ENCODE measurements at regions not wholly inside any gene's neighbourhood (a gene's known extent, or its start where the extent isn't known, plus 50 kb on each side); places are given as distances from the start of the nearest gene placed in this dataset.

DNA sequence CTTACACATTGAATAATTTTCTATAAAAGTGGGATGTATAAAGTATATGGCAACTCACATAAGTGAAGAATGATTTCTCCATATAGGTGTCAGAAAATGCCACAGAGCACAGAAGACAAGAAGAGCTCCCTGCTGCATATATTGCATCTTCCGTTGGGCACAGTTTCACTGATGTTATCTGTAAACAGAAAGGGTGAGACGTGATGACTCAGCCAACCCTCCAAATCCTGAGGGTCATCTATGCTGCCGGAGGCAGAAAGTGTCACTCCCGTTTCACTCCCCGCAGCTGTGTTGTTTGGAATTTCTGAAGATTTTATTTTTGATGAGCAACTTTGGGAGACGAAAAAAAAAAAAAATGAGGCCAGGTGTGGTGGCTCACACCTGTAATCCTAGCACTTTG is 644.1 kb downstream of the C6orf118 start:
- CTCF ChIA-PET: no interaction called here
- BruUV-seq (replicated peaks): no TSS peak
- Histone ChIP-seq H3K36me3 (ENCODE audit: control insufficient read depth, insufficient read depth, low read length) (no peaks in the 10 kb centered on the region), H2BK15ac (ENCODE audit: low read depth, low read length) (no peak overlapping the region), H2AK5ac (ENCODE audit: low read depth, low read length) (no peak overlapping the region), H3K9ac (ENCODE audit: low read depth, low read length) (no peak overlapping the region), H2BK5ac (ENCODE audit: low read depth, low read length, poor library complexity, severe bottlenecking) (no peak overlapping the region), H3K18ac (ENCODE audit: low read depth, low read length) (no peak overlapping the region), H3K14ac (replicated peaks; ENCODE audit: low read depth, low read length) (no peak overlapping the region), H4K91ac (ENCODE audit: insufficient read depth, low read depth, low read length) (no peak overlapping the region), H3K9me1 (ENCODE audit: insufficient read depth, low read length) (no peaks in the 10 kb centered on the region), H3K79me1 (ENCODE audit: low read depth in 1 of 2, low read length in 2 of 2) (no peaks in the 10 kb centered on the region), H3K4me2 (ENCODE audit: low read depth, low read length) (no peak overlapping the region), H3K4me1 (ENCODE audit: control insufficient read depth, insufficient read depth, low read length) (no peaks in the 10 kb centered on the region), H3K9me3 (ENCODE audit: control insufficient read depth, insufficient read depth, low read length) (peaks cover 11% of the 10 kb centered on the region), H3K4me3 (ENCODE audit: insufficient read depth, low read depth, low read length) (no peak overlapping the region), H4K20me1 (ENCODE audit: insufficient read depth, low read length) (no peaks in the 10 kb centered on the region), H2AFZ (replicated peaks; ENCODE audit: low read length, poor library complexity) (no peak overlapping the region), H4K5ac (ENCODE audit: low read depth, low read length) (no peak overlapping the region), H3K56ac (ENCODE audit: extremely low read depth, insufficient read depth, low read length) (no peak overlapping the region), H2BK120ac (ENCODE audit: low read depth, low read length) (no peak overlapping the region), H3K23ac (ENCODE audit: low read depth, low read length) (no peak overlapping the region), H4K8ac (ENCODE audit: low read depth in 2 of 2, low read length in 2 of 2) (no peak overlapping the region), H3K4ac (ENCODE audit: low read depth, low read length) (no peak overlapping the region), H3K27ac (ENCODE audit: insufficient read depth, low read length) (no peak overlapping the region), H2AK9ac (replicated peaks; ENCODE audit: low read depth, low read length, poor library complexity) (no peak overlapping the region), H2BK20ac (ENCODE audit: low read depth, low read length) (no peak overlapping the region), H3K27me3 (ENCODE audit: control insufficient read depth, insufficient read depth, low read length) (no peaks in the 10 kb centered on the region)
- TF ChIP-seq BHLHE40 (IDR thresholded peaks at IDR 0.05; ENCODE audit: low read depth, low read length) (no peak), CEBPB (IDR thresholded peaks at IDR 0.05; ENCODE audit: low read depth, low read length) (no peak), SMC3 (IDR thresholded peaks at IDR 0.05; ENCODE audit: low read depth, low read length) (no peak), RFX5 (IDR thresholded peaks at IDR 0.05; ENCODE audit: low read depth, low read length) (no peak), NFE2L2 (IDR thresholded peaks at IDR 0.05; ENCODE audit: low read depth, low read length) (no peak), RCOR1 (IDR thresholded peaks at IDR 0.05; ENCODE audit: insufficient replicate concordance, low read length) (no peak), RAD21 (IDR thresholded peaks at IDR 0.05; ENCODE audit: low read length) (no peak), MAZ (IDR thresholded peaks at IDR 0.05; ENCODE audit: borderline replicate concordance, low read depth, low read length) (no peak), CHD1 (IDR thresholded peaks at IDR 0.05; ENCODE audit: low read depth, low read length) (no peak), MXI1 (IDR thresholded peaks at IDR 0.05; ENCODE audit: borderline replicate concordance, low read depth, low read length) (no peak)
- TF ChIP-seq, protein P1, sequence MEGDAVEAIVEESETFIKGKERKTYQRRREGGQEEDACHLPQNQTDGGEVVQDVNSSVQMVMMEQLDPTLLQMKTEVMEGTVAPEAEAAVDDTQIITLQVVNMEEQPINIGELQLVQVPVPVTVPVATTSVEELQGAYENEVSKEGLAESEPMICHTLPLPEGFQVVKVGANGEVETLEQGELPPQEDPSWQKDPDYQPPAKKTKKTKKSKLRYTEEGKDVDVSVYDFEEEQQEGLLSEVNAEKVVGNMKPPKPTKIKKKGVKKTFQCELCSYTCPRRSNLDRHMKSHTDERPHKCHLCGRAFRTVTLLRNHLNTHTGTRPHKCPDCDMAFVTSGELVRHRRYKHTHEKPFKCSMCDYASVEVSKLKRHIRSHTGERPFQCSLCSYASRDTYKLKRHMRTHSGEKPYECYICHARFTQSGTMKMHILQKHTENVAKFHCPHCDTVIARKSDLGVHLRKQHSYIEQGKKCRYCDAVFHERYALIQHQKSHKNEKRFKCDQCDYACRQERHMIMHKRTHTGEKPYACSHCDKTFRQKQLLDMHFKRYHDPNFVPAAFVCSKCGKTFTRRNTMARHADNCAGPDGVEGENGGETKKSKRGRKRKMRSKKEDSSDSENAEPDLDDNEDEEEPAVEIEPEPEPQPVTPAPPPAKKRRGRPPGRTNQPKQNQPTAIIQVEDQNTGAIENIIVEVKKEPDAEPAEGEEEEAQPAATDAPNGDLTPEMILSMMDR (conservative IDR thresholded peaks at IDR 0.05; ENCODE audit: low read depth, low read length): no peak
- TF ChIP-seq, protein P2, sequence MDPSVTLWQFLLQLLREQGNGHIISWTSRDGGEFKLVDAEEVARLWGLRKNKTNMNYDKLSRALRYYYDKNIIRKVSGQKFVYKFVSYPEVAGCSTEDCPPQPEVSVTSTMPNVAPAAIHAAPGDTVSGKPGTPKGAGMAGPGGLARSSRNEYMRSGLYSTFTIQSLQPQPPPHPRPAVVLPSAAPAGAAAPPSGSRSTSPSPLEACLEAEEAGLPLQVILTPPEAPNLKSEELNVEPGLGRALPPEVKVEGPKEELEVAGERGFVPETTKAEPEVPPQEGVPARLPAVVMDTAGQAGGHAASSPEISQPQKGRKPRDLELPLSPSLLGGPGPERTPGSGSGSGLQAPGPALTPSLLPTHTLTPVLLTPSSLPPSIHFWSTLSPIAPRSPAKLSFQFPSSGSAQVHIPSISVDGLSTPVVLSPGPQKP (IDR thresholded peaks at IDR 0.05; ENCODE audit: borderline replicate concordance, low read depth, low read length): no peak
- 0% methylated on average over 1 of the region's 6 CpGs; no CpG with 5 or more reads in 1 of the 2 experiments for WGBS, 2 experiments (ENCODE audit: extremely low coverage in 2 of 2, insufficient read length in 1 of 2)
- dilution Hi-C loops (cut with HindIII; ENCODE audit: low sequenced_read_pairs, unreplicated experiment): no loop called here
- ATAC-seq (ENCODE audit: low read depth) (no peak), DNase-seq (no peak)
- in situ Hi-C loops (cut with MboI; ENCODE audit: low sequenced_read_pairs): no loop called here
- intact Hi-C loops (cut with micrococcal nuclease): no loop called here
- POLR2A ChIA-PET (ENCODE audit: unreplicated experiment): no interaction called here

Measured in IMR-90 (cell line).